ENCODE measurements at regions not wholly inside any gene's neighbourhood (a gene's known extent, or its start where the extent isn't known, plus 50 kb on each side); places are given as distances from the start of the nearest gene placed in this dataset.

- Histone ChIP-seq H3K36me3 (ENCODE audit: insufficient read depth, low read length) (no peaks in the 10 kb centered on the region), H3K79me2 (ENCODE audit: insufficient read depth, low read length) (no peaks in the 10 kb centered on the region), H2AFZ (ENCODE audit: low read length) (no peak overlapping the region), H4K20me1 (ENCODE audit: insufficient read depth, low read length, poor library complexity, severe bottlenecking) (no peaks in the 10 kb centered on the region), H3K27me3 (ENCODE audit: insufficient read depth, low read length, poor library complexity, severe bottlenecking) (no peaks in the 10 kb centered on the region), H3K9me3 (ENCODE audit: insufficient read depth, low read depth, low read length) (no peaks in the 10 kb centered on the region), H3K9me2 (replicated peaks; ENCODE audit: low read depth, low read length) (no peaks in the 10 kb centered on the region), H3K9ac (ENCODE audit: low read depth, low read length, poor library complexity, severe bottlenecking) (no peak overlapping the region), H3K4me2 (ENCODE audit: low read depth, low read length, poor library complexity, severe bottlenecking) (no peak overlapping the region), H3K4me1 (ENCODE audit: insufficient read depth, low read length, poor library complexity, severe bottlenecking) (no peaks in the 10 kb centered on the region), H3F3A (ENCODE audit: low read depth) (no peaks in the 10 kb centered on the region), H3K4me3 (ENCODE audit: low read length, poor library complexity, severe bottlenecking) (no peak overlapping the region)
- TF ChIP-seq CTCF (conservative IDR thresholded peaks at IDR 0.05; ENCODE audit: low read length) (no peak), EZH2phosphoT487 (IDR thresholded peaks at IDR 0.05; ENCODE audit: borderline replicate concordance) (no peak)
These were observed 91.3 kb upstream of the SLC4A7 start for GRCh38 chr3:27575499-27575898.

GRCh38 chr3:27574438-27574795 is 90.2 kb upstream of the SLC4A7 start:
- H3K9me2 ChIP-seq (replicated peaks; ENCODE audit: low read depth, low read length) = no peaks in the 10 kb centered on the region
- no peaks in the 10 kb centered on the region for H3K27me3 ChIP-seq (ENCODE audit: insufficient read depth, low read length, poor library complexity, severe bottlenecking)
- H3K9me3 ChIP-seq (ENCODE audit: insufficient read depth, low read depth, low read length) = no peaks in the 10 kb centered on the region
- no peaks in the 10 kb centered on the region for H4K20me1 ChIP-seq (ENCODE audit: insufficient read depth, low read length, poor library complexity, severe bottlenecking)
- TF ChIP-seq CTCF (conservative IDR thresholded peaks at IDR 0.05; ENCODE audit: low read length) (no peak), EZH2phosphoT487 (IDR thresholded peaks at IDR 0.05; ENCODE audit: borderline replicate concordance) (no peak)
- no peaks in the 10 kb centered on the region for H3K36me3 ChIP-seq (ENCODE audit: insufficient read depth, low read length)
- H3K79me2 ChIP-seq (ENCODE audit: insufficient read depth, low read length) = no peaks in the 10 kb centered on the region
- H3K9ac ChIP-seq (ENCODE audit: low read depth, low read length, poor library complexity, severe bottlenecking) = no peak overlapping the region
- H3F3A ChIP-seq (ENCODE audit: low read depth) = no peaks in the 10 kb centered on the region
- no peak overlapping the region for H3K4me3 ChIP-seq (ENCODE audit: low read length, poor library complexity, severe bottlenecking)
- H3K4me2 ChIP-seq (ENCODE audit: low read depth, low read length, poor library complexity, severe bottlenecking) = no peak overlapping the region
- H3K4me1 ChIP-seq (ENCODE audit: insufficient read depth, low read length, poor library complexity, severe bottlenecking) = no peaks in the 10 kb centered on the region
- no peak overlapping the region for H2AFZ ChIP-seq (ENCODE audit: low read length)

- Histone ChIP-seq H2AFZ (ENCODE audit: low read length) (no peak overlapping the region), H3K9ac (ENCODE audit: low read depth, low read length, poor library complexity, severe bottlenecking) (no peak overlapping the region), H3K4me3 (ENCODE audit: low read length, poor library complexity, severe bottlenecking) (no peak overlapping the region), H3K4me2 (ENCODE audit: low read depth, low read length, poor library complexity, severe bottlenecking) (no peak overlapping the region), H3K9me2 (replicated peaks; ENCODE audit: low read depth, low read length) (no peaks in the 10 kb centered on the region), H3K4me1 (ENCODE audit: insufficient read depth, low read length, poor library complexity, severe bottlenecking) (no peaks in the 10 kb centered on the region), H3F3A (ENCODE audit: low read depth) (no peaks in the 10 kb centered on the region), H3K27me3 (ENCODE audit: insufficient read depth, low read length, poor library complexity, severe bottlenecking) (no peaks in the 10 kb centered on the region), H4K20me1 (ENCODE audit: insufficient read depth, low read length, poor library complexity, severe bottlenecking) (no peaks in the 10 kb centered on the region), H3K36me3 (ENCODE audit: insufficient read depth, low read length) (no peaks in the 10 kb centered on the region), H3K9me3 (ENCODE audit: insufficient read depth, low read depth, low read length) (no peaks in the 10 kb centered on the region), H3K79me2 (ENCODE audit: insufficient read depth, low read length) (no peaks in the 10 kb centered on the region)
- TF ChIP-seq CTCF (conservative IDR thresholded peaks at IDR 0.05; ENCODE audit: low read length) (no peak), EZH2phosphoT487 (IDR thresholded peaks at IDR 0.05; ENCODE audit: borderline replicate concordance) (no peak)
These were observed 89.7 kb upstream of the SLC4A7 start for GRCh38 chr3:27573780-27574437.
